Mesenchymal stem cell (in vitro differentiated cells and primary cell): ENCODE measurements at regions not wholly inside any gene's neighbourhood (a gene's known extent, or its start where the extent isn't known, plus 50 kb on each side); places are given as distances from the start of the nearest gene placed in this dataset.
A peak's percentile ranks its signal among the peaks of the same experiment; 100 is the strongest.

Experiments
- DNase-seq: peaks from one replicate; pipeline ENCODE4 v3.0.0-alpha.2; 2013
- H2AFZ ChIP-seq: one replicate; pipeline ENCODE4 v1.6.1; 2013; ENCODE audit warnings: low read depth, mild to moderate bottlenecking, control low read depth, inconsistent platforms, low read length, moderate library complexity
- H2AK5ac ChIP-seq: 2 replicates; pipeline ENCODE4 v1.6.1; 2013; ENCODE audit warnings: low read length, moderate library complexity, mild to moderate bottlenecking, inconsistent platforms; ENCODE audit not compliant: severe bottlenecking
- H2BK120ac ChIP-seq: one replicate; pipeline ENCODE4 v1.6.1; 2013; ENCODE audit warnings: low read depth, mild to moderate bottlenecking, inconsistent platforms, low read length, moderate library complexity
- H2BK12ac ChIP-seq, 2 experiments: one replicate each; pipeline ENCODE4 v1.6.1; 2013; ENCODE audit warnings: inconsistent platforms in 2 of 2, low read length in 2 of 2, mild to moderate bottlenecking in 2 of 2, moderate library complexity in 2 of 2, control low read depth in 1 of 2
- H2BK15ac ChIP-seq: one replicate; pipeline ENCODE4 v1.6.1; 2013; ENCODE audit warnings: mild to moderate bottlenecking, low read depth, inconsistent platforms; ENCODE audit not compliant: poor library complexity, severe bottlenecking
- H2BK5ac ChIP-seq: 2 replicates; pipeline ENCODE4 v1.6.1; 2013; ENCODE audit warnings: low read depth, mild to moderate bottlenecking, low read length, control low read depth, inconsistent platforms; ENCODE audit not compliant: poor library complexity, severe bottlenecking
- H3K14ac ChIP-seq, 2 experiments: one replicate each; pipeline ENCODE4 v1.6.1; 2013; ENCODE audit warnings: inconsistent platforms in 2 of 2, low read length in 2 of 2, control low read depth in 1 of 2, mild to moderate bottlenecking in 1 of 2, moderate library complexity in 1 of 2
- H3K18ac ChIP-seq, 2 experiments: one replicate each; pipeline ENCODE4 v1.6.1; 2013; ENCODE audit warnings: inconsistent platforms in 2 of 2, low read length in 2 of 2, control low read depth in 1 of 2, low read depth in 1 of 2, mild to moderate bottlenecking in 1 of 2
- H3K23ac ChIP-seq, 2 experiments: one replicate each; pipeline ENCODE4 v1.6.1; 2013; ENCODE audit warnings: inconsistent platforms in 2 of 2, low read length in 2 of 2, mild to moderate bottlenecking in 2 of 2, moderate library complexity in 2 of 2, control low read depth in 1 of 2
- H3K27ac ChIP-seq: 2 replicates; pipeline ENCODE4 v1.5.1; 2013; ENCODE audit warnings: mild to moderate bottlenecking, moderate library complexity, low read length, control low read depth, inconsistent platforms; ENCODE audit not compliant: poor library complexity, severe bottlenecking
- H3K27me3 ChIP-seq, 2 experiments: 2 replicates each; pipeline versions ENCODE4 v1.6.1 to v1.7.0; 2013; ENCODE audit warnings: low read length in 2 of 2, mild to moderate bottlenecking in 2 of 2, moderate library complexity in 2 of 2, control low read depth in 1 of 2, inconsistent platforms in 1 of 2; ENCODE audit not compliant: control insufficient read depth in 1 of 2, insufficient read depth in 1 of 2
- H3K36me3 ChIP-seq, 2 experiments: 2 replicates each; pipeline versions ENCODE4 v1.6.1 to v1.7.0; 2013; ENCODE audit warnings: low read length in 2 of 2, control low read depth in 1 of 2, inconsistent platforms in 1 of 2, low read depth in 1 of 2, mild to moderate bottlenecking in 1 of 2; ENCODE audit not compliant: insufficient read depth in 2 of 2, control insufficient read depth in 1 of 2
- H3K4ac ChIP-seq, 2 experiments: one replicate each; pipeline ENCODE4 v1.6.1; 2013; ENCODE audit warnings: inconsistent platforms in 2 of 2, low read length in 2 of 2, mild to moderate bottlenecking in 2 of 2, moderate library complexity in 2 of 2, control low read depth in 1 of 2, low read depth in 1 of 2
- H3K4me1 ChIP-seq: 2 replicates; pipeline ENCODE4 v1.6.1; 2013; ENCODE audit warnings: low read depth, low read length, control low read depth; ENCODE audit not compliant: control insufficient read depth, insufficient read depth
- H3K4me2 ChIP-seq: 2 replicates; pipeline ENCODE4 v1.6.1; 2013; ENCODE audit warnings: low read length, mild to moderate bottlenecking, inconsistent platforms; ENCODE audit not compliant: poor library complexity, severe bottlenecking
- H3K4me3 ChIP-seq, 2 experiments: 2 replicates each; pipeline versions ENCODE4 v1.5.1 to v1.7.0; 2013; ENCODE audit warnings: low read length in 2 of 2, mild to moderate bottlenecking in 2 of 2, control low read depth in 1 of 2, low read depth in 1 of 2; ENCODE audit not compliant: insufficient read depth in 1 of 2
- H3K79me1 ChIP-seq: replicated peaks from 2 replicates; pipeline ENCODE4 v1.6.1; 2013; ENCODE audit warnings: mild to moderate bottlenecking, control low read depth, low read length, inconsistent platforms; ENCODE audit not compliant: poor library complexity, severe bottlenecking
- H3K9ac ChIP-seq: 2 replicates; pipeline ENCODE4 v1.7.0; 2013; ENCODE audit warnings: mild to moderate bottlenecking, low read length, moderate library complexity
- H3K9me3 ChIP-seq: 2 replicates; pipeline ENCODE4 v1.7.0; 2013; ENCODE audit warnings: mild to moderate bottlenecking, low read length; ENCODE audit not compliant: control insufficient read depth
- H4K8ac ChIP-seq: one replicate; pipeline ENCODE4 v1.6.1; 2013; ENCODE audit warnings: inconsistent platforms, mild to moderate bottlenecking, low read length, moderate library complexity
- H4K91ac ChIP-seq: one replicate; pipeline ENCODE4 v1.6.1; 2013; ENCODE audit warnings: mild to moderate bottlenecking, low read length, inconsistent platforms
- WGBS: methylation state at CpG from one replicate; pipeline ENCODE4 v1.1.7; 2013; ENCODE audit warnings: mixed read lengths; 5-methylcytosine and 5-hydroxymethylcytosine counted together

DNA sequence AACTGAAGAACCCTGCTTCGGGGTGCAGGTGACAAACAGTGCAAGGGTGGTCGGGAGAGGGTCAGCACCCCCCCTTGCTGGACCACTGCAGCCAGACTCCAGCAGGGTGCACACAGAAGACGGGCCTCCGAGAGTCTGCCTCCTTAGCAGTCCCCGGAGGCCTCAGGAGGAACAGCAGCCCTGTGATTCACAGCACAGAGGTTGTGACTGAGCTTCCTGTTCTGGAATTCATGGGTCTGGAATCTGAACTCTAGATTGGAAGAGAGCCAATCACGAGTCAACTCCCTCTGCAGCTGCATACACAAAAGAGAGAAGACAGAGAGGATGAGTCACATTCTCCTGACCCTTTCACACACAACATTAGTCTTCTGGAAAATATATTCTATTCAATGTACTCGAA, 249.0 kb upstream of the OPRM1 start:
- Histone ChIP-seq H2BK15ac (peak overlapping the region; percentile 12), H3K9ac (no peak overlapping the region), H2BK120ac (peak overlapping the region; percentile 85), H2BK5ac (no peak overlapping the region), H3K79me1 (no peaks in the 10 kb centered on the region), H4K8ac (peak overlapping the region; percentile 82), H4K91ac (peak overlapping the region; percentile 74), H3K4me1 (peaks cover 1% of the 10 kb centered on the region), H3K4me3 (no peak overlapping the region), H3K18ac (peak overlapping the region; percentile 54 to 72), H2BK12ac (peak overlapping the region in 1 of 2 experiments; percentile 31), H3K27ac (peak overlapping the region; percentile 57), H2AFZ (no peak overlapping the region), H3K4me2 (no peak overlapping the region), H2AK5ac (no peak overlapping the region), H3K27me3 (no peaks in the 10 kb centered on the region), H3K23ac (no peak overlapping the region), H3K36me3 (no peaks in the 10 kb centered on the region), H3K14ac (no peak overlapping the region), H3K4ac (peak overlapping the region in 1 of 2 experiments; percentile 21), H3K9me3 (no peaks in the 10 kb centered on the region)
- peak; percentile 91 for DNase-seq
- WGBS: 47% methylated on average over 6 of the region's 7 CpGs

GRCh38 chr6:153787341-153787606, 251.8 kb upstream of the OPRM1 start:
- WGBS: 90% methylated on average over 1 of the region's 1 CpG

GRCh38 chr6:153781306-153781705, 257.7 kb upstream of the OPRM1 start:
- Histone ChIP-seq H2BK120ac (no peak overlapping the region), H2BK12ac (no peak overlapping the region), H2AFZ (no peak overlapping the region), H3K36me3 (no peaks in the 10 kb centered on the region), H3K9me3 (no peaks in the 10 kb centered on the region), H2BK15ac (no peak overlapping the region), H3K18ac (no peak overlapping the region), H3K4me1 (peaks cover 1% of the 10 kb centered on the region), H2BK5ac (no peak overlapping the region), H2AK5ac (no peak overlapping the region), H3K4ac (no peak overlapping the region), H3K14ac (no peak overlapping the region), H3K4me2 (no peak overlapping the region), H4K8ac (no peak overlapping the region), H3K4me3 (no peak overlapping the region), H4K91ac (no peak overlapping the region), H3K27ac (no peak overlapping the region), H3K79me1 (no peaks in the 10 kb centered on the region), H3K23ac (no peak overlapping the region), H3K27me3 (no peaks in the 10 kb centered on the region), H3K9ac (no peak overlapping the region)
- DNase-seq: no peak
- WGBS: 91% methylated on average over 1 of the region's 1 CpG

More at GRCh38 chr6:153787341-153787606, 251.8 kb upstream of the OPRM1 start:
- Histone ChIP-seq H3K14ac (no peak overlapping the region), H3K4ac (peak overlapping the region in 1 of 2 experiments; percentile 64), H4K91ac (peak overlapping the region; percentile 57), H2AFZ (no peak overlapping the region), H3K18ac (peak overlapping the region; percentile 81 to 97), H3K27ac (no peak overlapping the region), H2BK15ac (peak overlapping the region; percentile 29), H2BK120ac (peak overlapping the region; percentile 71), H2BK12ac (peak overlapping the region; percentile 80 to 96), H3K4me1 (peaks cover 1% of the 10 kb centered on the region), H3K27me3 (no peaks in the 10 kb centered on the region), H4K8ac (peak overlapping the region; percentile 87), H3K9me3 (no peaks in the 10 kb centered on the region), H3K36me3 (no peaks in the 10 kb centered on the region), H2AK5ac (no peak overlapping the region), H3K9ac (no peak overlapping the region), H2BK5ac (no peak overlapping the region), H3K4me2 (no peak overlapping the region), H3K4me3 (no peak overlapping the region), H3K23ac (no peak overlapping the region), H3K79me1 (no peaks in the 10 kb centered on the region)
- DNase-seq: peak; percentile 6

DNA sequence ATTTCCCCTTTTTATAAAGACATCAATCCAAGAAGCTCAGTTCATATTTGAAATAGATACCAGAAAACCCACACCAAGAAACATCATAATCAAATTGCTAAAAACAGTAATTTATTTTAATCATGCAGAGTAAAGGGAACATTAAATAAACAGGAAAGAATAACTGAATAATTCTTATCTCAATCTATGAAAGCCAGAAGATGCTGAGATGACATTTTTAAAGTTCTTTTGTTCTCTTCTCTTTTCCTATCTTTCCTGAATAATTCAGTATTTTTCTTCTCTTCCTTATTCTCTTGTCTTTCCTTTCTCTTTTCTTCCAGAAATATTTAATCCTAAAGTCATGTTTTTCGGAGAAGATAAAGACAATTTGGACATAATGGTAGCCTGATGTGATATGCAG, 259.0 kb upstream of the OPRM1 start:
- no peak overlapping the region for H2BK12ac ChIP-seq
- H3K9me3 ChIP-seq: no peaks in the 10 kb centered on the region
- H2BK5ac ChIP-seq: no peak overlapping the region
- no peak overlapping the region for H2AK5ac ChIP-seq
- H3K23ac ChIP-seq: no peak overlapping the region
- H3K18ac ChIP-seq: no peak overlapping the region
- H3K4me1 ChIP-seq: no peaks in the 10 kb centered on the region
- no peak overlapping the region for H3K14ac ChIP-seq
- no peak overlapping the region for H3K27ac ChIP-seq
- no peak overlapping the region for H2BK15ac ChIP-seq
- H4K91ac ChIP-seq: no peak overlapping the region
- no peak overlapping the region for H2BK120ac ChIP-seq
- H3K4ac ChIP-seq: no peak overlapping the region
- H3K9ac ChIP-seq: no peak overlapping the region
- no peaks in the 10 kb centered on the region for H3K36me3 ChIP-seq
- H2AFZ ChIP-seq: no peak overlapping the region
- DNase-seq: no peak
- 100% methylated on average over 1 of the region's 1 CpG for WGBS
- no peak overlapping the region for H4K8ac ChIP-seq
- H3K27me3 ChIP-seq: no peaks in the 10 kb centered on the region
- no peaks in the 10 kb centered on the region for H3K79me1 ChIP-seq
- no peak overlapping the region for H3K4me3 ChIP-seq
- H3K4me2 ChIP-seq: no peak overlapping the region
